HUES6 (cell line): ENCODE measurements at regions not wholly inside any gene's neighbourhood (a gene's known extent, or its start where the extent isn't known, plus 50 kb on each side); places are given as distances from the start of the nearest gene placed in this dataset.

Experiments used
- H3K27ac ChIP-seq: 2 replicates; pipeline ENCODE4 v1.7.0; 2013; ENCODE audit warnings: low read depth, mild to moderate bottlenecking, low read length, inconsistent platforms
- H3K27me3 ChIP-seq: 2 replicates; pipeline ENCODE4 v1.6.1; 2013; ENCODE audit warnings: low read length; ENCODE audit not compliant: control insufficient read depth, insufficient read depth
- H3K36me3 ChIP-seq: 2 replicates; pipeline ENCODE4 v1.6.1; 2013; ENCODE audit warnings: low read length; ENCODE audit not compliant: control insufficient read depth, insufficient read depth
- H3K4me1 ChIP-seq: 2 replicates; pipeline ENCODE4 v1.6.1; 2013; ENCODE audit warnings: low read length; ENCODE audit not compliant: control insufficient read depth, insufficient read depth
- H3K4me3 ChIP-seq: 2 replicates; pipeline ENCODE4 v1.5.1; 2013; ENCODE audit warnings: low read depth, low read length
- H3K9ac ChIP-seq: one replicate; pipeline ENCODE4 v1.6.1; 2013; ENCODE audit warnings: mild to moderate bottlenecking, low read length
- H3K9me3 ChIP-seq: 2 replicates; pipeline ENCODE4 v1.6.1; 2013; ENCODE audit warnings: low read depth, low read length; ENCODE audit not compliant: control insufficient read depth, insufficient read depth

GRCh38 chr1:106921186-106921585, 135.3 kb upstream of the PRMT6 start:
- Histone ChIP-seq H3K4me1 (peaks cover 7% of the 10 kb centered on the region), H3K9ac (no peak overlapping the region), H3K4me3 (no peak overlapping the region), H3K27me3 (no peaks in the 10 kb centered on the region), H3K27ac (no peak overlapping the region), H3K9me3 (no peaks in the 10 kb centered on the region), H3K36me3 (no peaks in the 10 kb centered on the region)

GRCh38 chr1:106924360-106924759, 132.1 kb upstream of the PRMT6 start:
- Histone ChIP-seq H3K4me1 (peaks cover 7% of the 10 kb centered on the region), H3K4me3 (no peak overlapping the region), H3K27ac (no peak overlapping the region)

GRCh38 chr1:106925750-106926149, 130.7 kb upstream of the PRMT6 start:
- peaks cover 7% of the 10 kb centered on the region for H3K4me1 ChIP-seq
- H3K9ac ChIP-seq: no peak overlapping the region
- no peaks in the 10 kb centered on the region for H3K27me3 ChIP-seq
- H3K27ac ChIP-seq: no peak overlapping the region
- H3K36me3 ChIP-seq: no peaks in the 10 kb centered on the region
- H3K4me3 ChIP-seq: no peak overlapping the region
- H3K9me3 ChIP-seq: no peaks in the 10 kb centered on the region

More at GRCh38 chr1:106924360-106924759, 132.1 kb upstream of the PRMT6 start:
- no peaks in the 10 kb centered on the region for H3K27me3 ChIP-seq
- no peaks in the 10 kb centered on the region for H3K36me3 ChIP-seq
- no peak overlapping the region for H3K9ac ChIP-seq
- H3K9me3 ChIP-seq: no peaks in the 10 kb centered on the region

GRCh38 chr1:106926803-106927582, 129.5 kb upstream of the PRMT6 start:
- no peaks in the 10 kb centered on the region for H3K36me3 ChIP-seq
- no peak overlapping the region for H3K4me3 ChIP-seq
- no peak overlapping the region for H3K27ac ChIP-seq
- no peaks in the 10 kb centered on the region for H3K9me3 ChIP-seq
- no peak overlapping the region for H3K9ac ChIP-seq
- peaks cover 7% of the 10 kb centered on the region for H3K4me1 ChIP-seq
- H3K27me3 ChIP-seq: no peaks in the 10 kb centered on the region

GRCh38 chr1:106937104-106937503, 119.4 kb upstream of the PRMT6 start:
- Histone ChIP-seq H3K9me3 (no peaks in the 10 kb centered on the region), H3K27ac (no peak overlapping the region)

GRCh38 chr1:106944721-106945120, 111.8 kb upstream of the PRMT6 start:
- no peaks in the 10 kb centered on the region for H3K9me3 ChIP-seq
- H3K4me3 ChIP-seq: no peak overlapping the region
- no peaks in the 10 kb centered on the region for H3K27me3 ChIP-seq
- no peak overlapping the region for H3K27ac ChIP-seq
- H3K9ac ChIP-seq: no peak overlapping the region
- H3K4me1 ChIP-seq: no peaks in the 10 kb centered on the region
- no peaks in the 10 kb centered on the region for H3K36me3 ChIP-seq

More at GRCh38 chr1:106937104-106937503, 119.4 kb upstream of the PRMT6 start:
- Histone ChIP-seq H3K9ac (no peak overlapping the region), H3K4me1 (no peaks in the 10 kb centered on the region), H3K27me3 (no peaks in the 10 kb centered on the region), H3K36me3 (no peaks in the 10 kb centered on the region), H3K4me3 (no peak overlapping the region)

- no peaks in the 10 kb centered on the region for H3K9me3 ChIP-seq
- no peak overlapping the region for H3K4me3 ChIP-seq
- H3K9ac ChIP-seq: no peak overlapping the region
- no peak overlapping the region for H3K27ac ChIP-seq
- no peaks in the 10 kb centered on the region for H3K27me3 ChIP-seq
- H3K4me1 ChIP-seq: no peaks in the 10 kb centered on the region; the same call in 1 of the 2 replicates
- H3K36me3 ChIP-seq: no peaks in the 10 kb centered on the region
Observed at GRCh38 chr1:106952776-106953175, 103.7 kb upstream of the PRMT6 start.

GRCh38 chr1:106954661-106955229, 101.7 kb upstream of the PRMT6 start:
- no peak overlapping the region for H3K4me3 ChIP-seq
- H3K9ac ChIP-seq: no peak overlapping the region
- no peaks in the 10 kb centered on the region for H3K9me3 ChIP-seq
- H3K27ac ChIP-seq: no peak overlapping the region
- no peaks in the 10 kb centered on the region for H3K36me3 ChIP-seq
- no peaks in the 10 kb centered on the region; the same call in 1 of the 2 replicates for H3K4me1 ChIP-seq
- H3K27me3 ChIP-seq: no peaks in the 10 kb centered on the region

- Histone ChIP-seq H3K36me3 (no peaks in the 10 kb centered on the region), H3K4me1 (no peaks in the 10 kb centered on the region; the same call in 1 of the 2 replicates), H3K27ac (no peak overlapping the region), H3K27me3 (no peaks in the 10 kb centered on the region), H3K4me3 (no peak overlapping the region), H3K9ac (no peak overlapping the region), H3K9me3 (no peaks in the 10 kb centered on the region)
Observed at GRCh38 chr1:106956721-106957120, 99.8 kb upstream of the PRMT6 start.

- no peak overlapping the region for H3K4me3 ChIP-seq
- H3K9ac ChIP-seq: no peak overlapping the region
- no peaks in the 10 kb centered on the region for H3K9me3 ChIP-seq
- H3K36me3 ChIP-seq: no peaks in the 10 kb centered on the region
- no peak overlapping the region for H3K27ac ChIP-seq
- no peaks in the 10 kb centered on the region for H3K27me3 ChIP-seq
- H3K4me1 ChIP-seq: no peaks in the 10 kb centered on the region; the same call in 1 of the 2 replicates
Observed at GRCh38 chr1:106957795-106958194, 98.7 kb upstream of the PRMT6 start.

- Histone ChIP-seq H3K27ac (no peak overlapping the region), H3K27me3 (no peaks in the 10 kb centered on the region), H3K36me3 (no peaks in the 10 kb centered on the region), H3K4me3 (no peak overlapping the region), H3K4me1 (no peaks in the 10 kb centered on the region), H3K9ac (no peak overlapping the region), H3K9me3 (no peaks in the 10 kb centered on the region)
Observed at GRCh38 chr1:106960412-106960811, 96.1 kb upstream of the PRMT6 start.
